NCI-H2107 treated with DMSO at 0.1 percent for 48 hours (cell line): ENCODE measurements at regions not wholly inside any gene's neighbourhood (a gene's known extent, or its start where the extent isn't known, plus 50 kb on each side); places are given as distances from the start of the nearest gene placed in this dataset.

Experiments used
- DNase-seq: peaks from one replicate; lab custom pipeline; 2025; ENCODE audit not compliant: unreplicated experiment; lab: John Stamatoyannopoulos, UW

DNA sequence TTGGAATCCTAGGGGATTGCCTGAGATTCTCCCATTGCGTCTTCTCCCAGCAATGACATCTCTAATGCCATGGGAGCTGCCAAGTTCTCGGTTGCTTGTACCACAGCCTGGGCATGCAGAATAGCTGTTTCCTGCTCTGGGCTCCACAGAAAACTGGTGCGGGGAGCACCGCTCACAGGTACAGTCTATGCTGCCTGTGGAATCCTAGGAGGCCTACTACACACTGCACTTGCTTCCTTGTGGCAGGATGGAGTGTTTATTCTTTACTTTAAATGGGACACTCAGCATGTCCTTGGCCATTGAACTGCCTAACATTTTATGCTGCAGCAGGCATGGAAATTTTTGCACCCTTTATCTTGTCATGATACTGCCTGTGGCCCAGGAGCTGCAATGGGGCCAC lies 378.8 kb upstream of the SHH start:
- no peak for DNase-seq

DNA sequence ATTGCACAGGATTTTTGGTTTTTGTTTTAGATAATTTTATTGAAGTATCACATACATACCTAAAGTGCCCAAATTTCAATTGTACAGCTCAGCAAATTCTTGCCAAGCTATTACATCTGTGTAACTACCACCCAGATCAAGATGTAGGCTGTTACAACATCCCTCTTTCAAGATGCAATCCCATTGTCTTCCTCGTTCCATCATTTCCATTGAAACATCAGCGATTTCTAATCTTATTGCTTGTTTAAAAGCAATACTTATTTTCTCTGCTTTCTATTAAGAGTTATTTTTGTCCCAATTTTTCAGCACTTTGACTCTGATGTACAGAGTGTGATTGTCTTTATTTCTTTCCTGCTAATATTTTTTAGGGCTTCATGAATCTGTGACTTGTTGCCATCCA lies 372.8 kb upstream of the SHH start:
- no peak for DNase-seq

DNA sequence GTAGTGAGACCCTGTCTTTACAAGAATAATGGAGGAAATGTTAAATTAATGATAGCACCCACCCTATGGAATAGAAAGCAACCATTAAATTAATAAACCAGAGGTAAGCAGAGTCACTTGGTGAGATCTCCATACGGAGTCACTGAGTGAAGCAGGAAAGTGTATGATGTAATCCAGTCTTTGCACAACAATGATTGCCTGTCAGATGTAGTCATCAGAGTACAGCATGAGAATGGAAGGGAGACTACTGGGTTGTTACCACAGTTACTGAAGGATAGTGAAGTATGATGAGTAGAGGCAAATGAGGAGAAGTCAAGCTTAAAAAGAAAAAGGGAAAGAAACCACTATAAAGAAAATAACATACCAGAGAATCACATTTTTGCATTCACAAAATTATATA lies 371.9 kb upstream of the SHH start:
- no peak for DNase-seq

DNA sequence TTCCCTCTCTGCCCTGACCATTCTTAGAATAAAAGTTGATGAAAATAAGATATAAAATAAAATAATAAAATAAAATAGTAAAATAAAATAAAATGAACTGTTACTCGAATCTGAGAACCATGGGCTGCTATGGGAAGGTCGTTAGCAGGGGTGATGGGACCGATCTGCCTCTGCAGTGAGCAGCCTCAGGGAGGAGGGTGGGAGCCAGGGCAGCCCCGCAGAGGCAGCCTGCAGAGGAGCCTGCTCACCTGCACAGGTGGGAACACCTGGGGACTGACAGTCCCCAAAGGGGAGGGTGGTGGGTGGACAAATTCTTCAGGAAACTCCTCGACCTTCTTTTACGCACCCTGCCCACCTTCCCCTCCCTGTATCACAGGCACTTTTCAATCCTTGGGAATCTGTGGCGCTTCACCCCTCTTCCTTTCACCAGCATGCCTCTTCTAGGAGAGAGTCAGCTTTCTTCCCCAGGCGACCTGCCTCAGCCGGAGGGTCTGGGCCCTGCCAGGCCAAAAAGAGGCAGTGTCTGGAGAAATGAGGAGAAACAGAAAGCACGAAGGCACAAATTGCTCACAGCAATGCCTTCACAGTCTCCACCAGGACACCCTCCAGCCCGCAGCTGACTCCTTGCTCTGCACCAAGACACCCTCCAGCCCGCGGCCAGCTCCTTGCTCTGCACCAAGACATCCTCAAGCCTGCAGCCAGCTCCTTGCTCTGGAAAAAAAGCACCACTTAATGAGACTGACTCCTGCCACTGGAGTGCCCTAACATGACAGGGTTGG lies 368.4 kb upstream of the SHH start:
- DNase-seq = no peak

DNA sequence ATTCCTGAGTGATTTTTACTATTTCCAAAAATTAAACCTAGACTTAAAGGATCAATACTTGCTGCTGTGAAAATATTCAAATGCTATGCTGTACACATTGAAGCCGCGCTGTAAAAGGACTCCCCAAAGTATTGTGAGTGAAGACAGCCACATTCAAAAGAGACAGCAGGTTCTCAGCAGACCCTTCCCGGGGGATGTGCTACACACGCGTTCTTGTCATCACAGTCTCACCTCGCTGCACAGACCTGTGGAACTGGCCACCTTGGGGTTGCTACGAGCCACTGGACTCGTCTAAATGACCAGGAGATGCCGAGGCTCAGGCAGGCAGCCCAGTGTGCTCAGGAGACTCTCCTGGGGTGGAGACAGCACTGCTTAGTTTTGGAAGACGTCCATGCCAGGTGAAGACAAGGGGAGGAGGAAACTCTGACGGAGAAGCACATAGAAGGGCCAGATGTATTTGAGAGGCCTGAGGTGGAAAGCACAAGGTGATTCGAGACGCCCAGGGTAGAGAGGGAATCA lies 367.7 kb upstream of the SHH start:
- DNase-seq = no peak

DNA sequence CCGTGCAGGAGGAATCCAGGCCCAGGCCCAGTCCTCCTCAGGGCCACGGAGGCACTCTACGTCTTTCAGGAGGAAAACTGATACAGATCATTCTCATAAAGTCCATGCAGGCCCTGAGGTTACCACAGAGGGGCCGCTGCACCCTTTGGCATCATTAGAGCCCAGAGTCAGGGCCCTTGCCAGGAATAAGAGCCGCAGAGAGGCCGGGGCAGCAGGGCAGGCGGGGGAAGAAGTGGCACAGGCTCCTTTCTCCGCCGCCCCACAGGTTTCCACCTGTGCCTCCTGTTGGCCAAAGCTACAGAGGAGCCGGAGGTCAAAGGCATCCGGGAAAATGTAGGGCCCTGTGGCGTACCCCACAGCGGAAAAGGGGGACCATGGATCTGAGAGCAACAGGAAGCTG lies 366.6 kb upstream of the SHH start:
- DNase-seq = no peak

DNA sequence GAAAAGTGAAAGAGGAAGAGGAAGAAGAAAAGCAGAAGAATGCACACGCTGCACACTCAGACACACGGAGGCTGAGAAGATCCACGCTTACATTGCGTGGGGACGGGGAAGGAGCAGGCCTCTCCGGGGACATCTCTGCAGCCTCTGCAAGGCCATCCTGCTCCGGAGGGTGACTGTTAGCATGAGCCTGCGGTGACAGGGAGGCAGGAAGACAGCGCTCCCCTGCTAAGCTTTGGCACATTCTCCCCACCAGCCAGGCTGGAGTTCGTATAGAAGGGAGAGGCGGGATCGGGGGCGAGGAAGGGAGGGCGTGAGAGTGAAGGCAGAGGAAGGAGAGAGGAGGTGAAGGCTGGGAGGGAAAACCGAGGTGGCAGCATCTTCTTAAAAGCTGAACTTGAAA lies 366.0 kb upstream of the SHH start:
- no peak for DNase-seq

DNA sequence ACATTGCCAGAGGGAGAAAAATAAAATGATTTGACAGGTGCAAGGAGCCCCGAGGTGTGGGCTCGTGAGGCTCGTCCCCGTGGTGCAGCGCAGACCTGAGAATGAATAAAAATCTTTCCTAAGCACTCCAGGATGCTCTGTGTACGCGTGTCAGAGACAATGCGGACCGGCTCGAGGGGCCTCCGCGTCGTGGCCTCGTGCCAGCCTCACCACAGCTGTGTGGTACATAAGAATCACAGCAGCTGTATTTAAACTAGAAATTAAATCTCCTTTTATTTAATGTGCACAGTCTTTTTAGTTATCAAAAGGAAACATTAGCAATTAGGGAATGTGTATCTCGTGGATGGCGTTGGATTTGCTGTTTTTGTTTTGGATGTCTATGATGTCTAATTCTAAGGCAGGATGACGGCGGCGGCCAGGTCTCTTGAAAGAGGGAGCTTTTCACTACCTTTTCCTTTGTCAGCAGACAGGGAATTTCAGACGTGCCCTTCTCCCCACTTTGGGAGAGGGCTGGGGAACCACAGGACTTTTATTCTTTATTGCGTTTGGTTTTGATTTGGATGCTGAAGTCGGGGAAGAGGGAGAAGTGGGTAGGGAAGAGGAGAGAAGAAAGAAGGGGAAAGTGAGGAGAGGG lies 365.3 kb upstream of the SHH start:
- no peak for DNase-seq

DNA sequence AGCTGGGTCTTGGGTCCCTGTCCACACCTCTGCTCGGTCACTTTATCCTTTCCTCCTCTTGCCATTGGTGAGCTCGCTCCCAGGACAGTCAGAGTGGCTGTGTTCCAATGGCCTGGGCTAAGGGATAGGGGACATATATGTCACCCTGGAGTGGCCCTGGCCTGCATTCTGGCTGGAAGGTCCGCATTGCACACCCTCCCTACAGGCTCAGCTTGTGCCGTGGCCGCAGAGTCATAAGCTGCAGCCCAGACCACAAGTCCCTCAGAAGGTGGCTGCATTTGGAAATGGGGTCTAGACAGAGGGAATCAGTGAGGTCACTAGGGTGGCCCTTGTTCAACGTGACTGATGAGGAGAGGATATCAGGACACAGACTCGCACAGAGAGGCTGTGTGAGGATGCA lies 363.8 kb upstream of the SHH start:
- no peak for DNase-seq

DNA sequence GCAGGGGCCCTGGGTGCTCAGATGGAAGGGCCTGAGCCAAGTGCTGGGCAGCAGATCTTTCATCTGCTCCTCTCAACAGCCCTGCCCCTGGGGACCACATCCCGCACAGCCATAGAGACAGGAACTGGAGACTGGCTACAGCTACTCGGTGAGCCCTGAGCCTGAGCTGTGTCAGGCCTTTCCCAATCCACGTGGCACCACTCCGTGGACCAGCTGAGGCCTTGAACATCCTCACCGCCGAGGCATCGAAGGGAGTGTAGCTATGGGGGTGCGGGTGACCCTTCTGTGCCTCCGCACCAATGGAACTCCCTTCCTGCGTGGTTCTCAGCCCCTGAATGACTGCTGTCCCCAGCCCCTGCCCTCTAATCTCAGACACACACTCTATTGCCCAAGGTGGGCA lies 362.7 kb upstream of the SHH start:
- DNase-seq = no peak

DNA sequence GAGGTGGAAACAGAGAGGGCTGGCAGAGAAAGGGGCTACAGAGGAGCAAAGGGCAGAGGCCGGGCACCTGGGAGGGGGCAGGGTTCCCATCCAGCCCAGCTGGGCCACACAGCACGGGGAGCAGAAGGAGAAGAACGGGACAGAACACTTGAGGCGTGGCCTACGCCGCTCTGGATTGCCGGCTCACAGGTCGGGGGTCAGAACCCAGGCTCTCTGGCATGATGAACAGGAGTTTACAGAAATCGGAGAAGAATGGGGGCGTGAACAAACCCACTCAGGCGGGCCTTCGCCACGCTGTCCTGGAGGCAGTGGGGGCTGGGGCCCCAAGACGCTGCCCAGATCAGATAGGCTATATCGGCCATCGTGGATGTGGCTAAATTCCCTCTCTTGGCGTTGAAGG lies 362.2 kb upstream of the SHH start:
- DNase-seq = no peak

DNA sequence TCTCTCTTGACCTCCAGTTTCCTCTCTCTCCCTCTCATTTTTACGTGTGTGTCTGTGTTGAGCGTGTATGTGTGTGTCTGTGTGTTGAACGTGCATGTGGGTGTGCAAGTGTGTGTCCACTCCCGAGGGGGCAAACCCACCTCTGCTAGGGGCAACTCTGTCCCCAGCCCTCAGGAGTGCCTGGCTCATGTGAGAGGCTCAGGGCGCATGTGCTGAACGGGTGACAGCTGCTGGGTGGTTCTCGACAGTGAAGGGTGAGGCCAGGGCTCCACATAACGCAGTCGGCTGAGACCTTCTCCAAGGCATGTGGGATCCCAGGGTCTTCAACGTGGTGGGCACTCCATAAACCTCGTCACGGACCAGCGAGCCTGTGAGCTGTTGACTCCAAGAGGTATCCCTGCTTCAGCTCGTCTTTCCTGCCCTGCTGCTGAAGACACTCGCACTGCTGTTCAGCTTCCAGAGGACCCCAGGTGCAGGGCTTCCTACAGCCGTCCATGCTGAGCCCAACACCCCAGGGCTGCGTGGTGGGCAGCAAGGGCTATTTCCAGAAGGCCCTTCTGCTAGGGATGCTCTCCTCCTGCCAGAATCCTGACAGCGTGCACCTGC lies 361.6 kb upstream of the SHH start:
- no peak for DNase-seq

DNA sequence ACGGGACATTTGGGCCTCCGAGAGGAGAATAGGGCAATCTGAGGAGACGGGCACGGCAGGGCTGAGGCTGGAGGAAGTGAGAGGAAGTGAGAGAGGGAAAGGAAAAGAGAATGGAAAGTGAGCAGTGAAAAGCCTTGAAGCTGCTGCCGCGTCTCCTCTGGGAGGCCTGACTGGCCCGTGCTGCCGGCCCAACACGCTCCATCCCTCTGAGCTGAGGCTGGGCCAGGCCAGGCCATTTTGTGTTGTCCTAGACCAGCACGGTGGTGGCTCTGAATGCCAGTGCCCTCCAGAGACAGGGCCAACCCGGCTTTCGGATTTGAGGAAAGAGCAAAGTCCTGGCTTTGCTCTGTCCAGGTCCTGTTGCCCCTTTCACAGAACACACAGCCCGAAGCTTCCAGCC lies 361.1 kb upstream of the SHH start:
- DNase-seq = no peak

DNA sequence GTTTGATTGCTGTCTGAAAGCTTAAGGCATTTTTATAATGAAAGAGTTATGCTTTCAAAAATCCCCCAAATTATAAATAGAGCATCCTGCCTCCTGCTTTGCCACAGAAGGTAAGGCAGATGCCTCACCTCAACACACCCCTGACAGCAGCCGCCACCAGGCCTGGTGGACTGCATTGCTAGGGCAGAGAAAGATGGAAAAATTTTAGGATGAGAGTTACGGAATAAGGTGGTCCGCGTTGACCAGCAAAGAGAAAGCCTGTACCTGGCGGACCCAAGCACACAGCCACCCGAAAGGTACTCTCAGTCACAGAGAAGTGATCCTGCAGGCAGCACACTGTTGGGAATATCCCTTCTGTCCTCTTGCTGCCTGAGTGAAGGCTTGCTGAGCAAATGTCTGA lies 360.4 kb upstream of the SHH start:
- DNase-seq = no peak

DNA sequence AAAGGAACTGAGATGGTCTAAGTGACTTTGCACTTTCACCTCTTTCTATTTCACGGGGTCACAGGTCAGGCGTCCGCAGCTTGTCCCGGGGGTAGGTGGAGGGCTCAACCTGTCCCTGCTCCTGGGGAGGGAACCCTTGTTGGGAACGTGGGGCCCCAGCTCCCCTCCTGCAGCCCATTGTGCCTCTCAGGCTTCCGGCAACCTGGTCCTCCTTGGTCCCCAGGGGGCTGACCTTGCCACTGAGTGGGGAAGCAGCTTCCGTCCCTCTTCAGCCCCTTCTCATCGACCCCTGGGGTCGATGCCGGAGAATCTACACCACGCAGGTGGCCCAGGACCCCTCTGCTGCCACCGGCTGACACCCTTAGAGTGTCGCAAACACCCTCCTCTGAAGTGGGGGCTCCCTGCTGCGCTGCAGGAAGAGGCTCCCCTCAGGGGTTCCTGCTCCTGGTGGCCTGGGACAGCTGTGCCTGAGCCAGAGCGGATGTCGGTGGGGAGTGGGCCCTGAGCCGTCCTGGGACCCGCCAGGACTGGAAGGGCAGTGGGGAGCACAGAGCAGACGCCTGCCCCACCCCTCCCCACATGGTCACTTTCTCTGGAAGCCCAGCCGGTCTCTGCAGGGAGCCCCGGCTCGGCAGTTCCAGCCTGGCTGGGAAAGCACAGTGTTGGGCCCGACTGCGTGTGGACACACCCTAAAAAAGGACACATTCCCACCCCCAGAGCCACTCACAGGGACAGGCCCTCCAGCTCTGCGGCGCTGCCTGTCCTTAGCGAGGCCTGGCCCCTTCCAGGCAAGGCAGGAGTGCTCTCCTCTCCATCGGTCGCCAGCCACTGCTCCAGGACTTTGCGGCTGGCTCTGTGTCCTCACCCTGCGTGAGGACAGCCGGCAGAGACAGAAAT lies 357.5 kb upstream of the SHH start:
- no peak for DNase-seq

DNA sequence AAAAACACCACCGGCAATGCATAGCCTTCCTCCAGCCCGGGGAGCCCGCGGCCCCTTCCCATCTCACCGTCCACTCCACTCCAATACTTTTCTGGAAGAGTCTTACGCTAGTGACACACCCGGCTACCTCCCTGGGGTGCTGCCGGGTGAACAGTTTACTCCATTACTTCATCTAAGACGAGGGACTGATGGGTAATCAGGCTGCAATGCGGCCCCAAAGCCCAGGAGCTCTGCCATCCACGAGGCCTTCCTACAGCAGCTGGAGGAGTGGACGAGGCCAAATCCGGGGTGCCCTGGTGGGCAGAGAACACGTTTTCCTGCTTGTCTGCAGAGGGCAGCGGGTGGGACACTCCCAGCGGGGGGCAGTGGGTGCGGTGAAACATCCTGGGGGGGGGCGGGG lies 356.2 kb upstream of the SHH start:
- DNase-seq = no peak

DNA sequence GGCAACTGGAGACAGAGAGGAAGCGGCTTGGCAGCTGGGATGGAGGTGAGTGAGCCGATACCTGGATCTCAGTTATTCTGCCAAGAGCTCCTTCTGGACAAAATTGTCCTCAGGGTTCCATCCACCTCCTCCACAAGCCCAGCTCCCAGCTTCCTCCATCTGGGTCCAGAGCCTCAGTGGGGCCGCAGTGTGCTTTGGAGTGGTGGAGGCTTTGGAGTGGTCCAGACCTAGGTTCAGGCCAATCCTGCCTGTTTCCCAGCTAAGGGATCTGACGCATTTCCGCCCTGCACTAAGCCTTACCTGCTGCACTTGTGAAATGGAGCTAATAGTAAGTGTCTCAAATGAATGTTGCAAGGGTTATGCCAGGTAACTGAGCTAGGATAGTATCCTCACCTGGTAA lies 355.7 kb upstream of the SHH start:
- no peak for DNase-seq

DNA sequence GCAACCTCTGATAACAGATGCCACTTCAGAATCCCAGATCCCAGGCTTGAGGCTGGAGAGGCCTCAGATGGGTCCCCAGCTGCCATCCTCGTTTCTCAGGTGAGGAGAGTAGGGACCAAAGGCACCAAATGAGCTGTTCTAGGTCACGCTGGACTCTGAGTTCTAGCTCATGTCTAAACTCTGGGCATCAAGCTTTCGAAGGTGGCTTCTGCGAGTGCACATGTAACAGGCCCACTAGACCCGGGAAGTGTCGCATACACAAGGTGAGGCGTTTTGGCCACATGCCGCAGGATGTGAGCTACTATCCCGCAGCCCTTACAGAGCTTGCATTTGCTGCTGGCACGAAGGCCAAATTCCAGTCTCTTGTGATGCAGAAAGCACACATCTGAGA lies 355.1 kb upstream of the SHH start:
- DNase-seq = no peak

DNA sequence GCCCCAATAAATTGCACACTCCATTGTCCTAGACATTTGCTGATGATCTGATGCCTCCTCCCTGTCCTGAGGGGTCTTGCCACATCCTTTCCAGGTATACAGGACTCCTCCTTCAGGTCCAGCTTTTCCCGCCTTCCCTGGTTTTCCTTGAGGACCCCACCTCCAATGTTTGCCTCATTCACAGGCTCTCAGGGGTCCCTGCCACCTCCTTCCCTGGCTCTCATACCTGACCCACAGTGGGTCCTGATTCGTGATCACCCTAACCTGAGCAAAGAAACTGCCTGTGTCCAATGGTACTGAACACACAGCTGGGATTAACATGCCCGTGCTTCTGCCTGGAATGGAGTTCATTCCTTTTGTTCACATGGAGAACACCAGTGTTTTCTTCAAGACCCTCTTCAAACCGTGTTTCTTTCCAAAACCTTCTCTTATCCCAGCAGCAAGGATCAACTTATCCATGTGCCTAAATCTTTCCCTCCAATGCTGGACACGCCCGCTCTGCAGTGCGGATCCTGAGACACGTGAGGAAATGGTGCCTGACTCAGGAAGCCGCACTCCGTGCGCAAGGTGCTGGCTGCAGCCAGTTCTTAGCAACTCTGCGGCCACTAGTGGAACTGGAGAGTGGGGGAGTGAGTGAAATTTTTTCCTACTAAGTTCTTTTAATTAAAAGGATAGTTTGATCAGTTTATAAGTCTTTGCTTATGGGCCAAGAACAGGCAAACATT lies 354.6 kb upstream of the SHH start:
- no peak for DNase-seq

DNA sequence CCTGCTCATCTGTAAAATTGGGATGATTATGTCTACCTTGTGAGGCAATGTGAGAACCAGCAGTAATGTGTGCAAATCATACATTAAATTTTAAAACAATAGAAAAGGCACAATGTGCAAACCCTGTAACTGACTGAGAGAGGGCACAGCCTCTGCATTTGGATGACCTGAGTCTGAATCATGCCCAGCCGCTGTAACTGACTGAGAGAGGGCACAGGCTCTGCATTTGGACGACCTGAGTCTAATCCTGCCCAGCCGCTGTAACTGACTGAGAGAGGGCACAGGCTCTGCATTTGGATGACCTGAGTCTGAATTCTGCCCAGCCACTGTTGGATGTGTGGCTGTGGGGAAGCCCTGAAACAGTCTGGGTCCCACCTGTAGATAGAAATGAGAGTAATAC lies 351.5 kb upstream of the SHH start:
- DNase-seq = no peak

DNA sequence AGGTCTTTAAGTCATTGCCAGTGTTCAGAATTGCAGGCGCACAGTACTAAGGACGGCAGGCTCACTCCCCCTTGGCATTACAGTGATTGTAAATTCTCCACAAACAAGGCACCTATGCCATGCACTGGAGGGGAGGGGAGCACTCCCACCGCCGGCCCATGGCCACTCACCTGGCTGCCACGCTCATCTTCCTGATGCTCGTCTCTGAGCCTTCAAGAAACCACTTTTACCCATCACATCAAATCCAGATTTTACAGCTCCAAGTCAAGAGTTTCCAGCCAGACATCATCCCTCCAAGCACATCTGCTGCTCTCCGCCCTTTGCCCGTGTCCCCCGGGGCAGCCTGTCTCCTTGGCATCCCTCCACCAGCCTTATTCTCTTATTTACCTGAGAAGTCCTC lies 350.2 kb upstream of the SHH start:
- no peak for DNase-seq
